ENCODE measurements at regions not wholly inside any gene's neighbourhood (a gene's known extent, or its start where the extent isn't known, plus 50 kb on each side); places are given as distances from the start of the nearest gene placed in this dataset.

DNA sequence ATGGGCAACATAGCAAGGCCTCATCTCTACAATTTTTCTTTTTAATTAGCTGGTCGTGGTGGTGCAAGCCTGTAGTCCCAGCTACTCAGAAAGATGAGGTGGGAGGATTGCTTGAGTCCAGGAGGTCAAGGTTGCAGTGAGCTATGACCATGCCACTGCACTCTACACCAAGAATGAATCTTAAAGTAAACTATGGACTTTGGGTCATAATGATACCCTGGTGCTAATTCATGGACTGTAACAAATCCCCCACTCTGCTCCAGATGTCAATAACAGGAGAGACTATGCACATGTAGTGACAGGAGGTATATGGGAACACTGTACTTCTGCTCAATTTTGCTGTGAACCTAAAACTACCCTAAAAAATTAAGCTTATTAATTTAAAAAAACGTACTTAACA is 155.4 kb downstream of the CEMIP2 start:
- Histone ChIP-seq H3K4me1 (peaks cover 3% of the 10 kb centered on the region), H3K27ac (no peak overlapping the region), H3K4me3 (no peak overlapping the region), H3K36me3 (no peaks in the 10 kb centered on the region), H3K9me3 (no peaks in the 10 kb centered on the region), H3K27me3 (no peaks in the 10 kb centered on the region)
- WGBS: 74% methylated on average over 2 of the region's 2 CpGs
- TF ChIP-seq POLR2AphosphoS5 (IDR thresholded peaks at IDR 0.05): no peak
- DNase-seq (ENCODE audit: low spot score in 2 of 2): no peak

DNA sequence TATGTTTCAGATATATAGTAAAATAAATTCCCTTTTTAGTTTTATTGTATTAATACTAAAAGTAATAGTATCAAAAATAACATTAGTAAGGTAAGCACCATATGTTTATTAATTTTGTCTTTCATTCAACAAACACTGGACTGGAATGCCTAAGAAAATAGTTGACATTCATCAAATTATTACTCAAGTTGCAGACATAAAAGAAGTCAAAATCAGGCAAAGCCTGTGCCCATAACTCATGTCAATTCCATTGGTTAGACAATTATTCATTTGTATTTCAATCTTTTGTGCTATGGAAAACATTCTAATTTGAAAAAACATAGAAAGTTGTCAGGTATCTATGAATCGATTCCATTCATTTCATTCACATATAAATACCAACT is 158.9 kb downstream of the CEMIP2 start:
- Histone ChIP-seq H3K36me3 (no peaks in the 10 kb centered on the region), H3K4me1 (peaks cover 9% of the 10 kb centered on the region), H3K4me3 (no peak overlapping the region), H3K27me3 (no peaks in the 10 kb centered on the region), H3K9me3 (no peaks in the 10 kb centered on the region), H3K27ac (no peak overlapping the region)
- 66% methylated on average over 1 of the region's 1 CpG for WGBS
- DNase-seq (ENCODE audit: low spot score in 2 of 2): no peak
- TF ChIP-seq POLR2A (IDR thresholded peaks at IDR 0.05) (no peak), CTCF (IDR thresholded peaks at IDR 0.05) (no peak), POLR2AphosphoS5 (IDR thresholded peaks at IDR 0.05) (no peak), EP300 (IDR thresholded peaks at IDR 0.05) (no peak)

DNA sequence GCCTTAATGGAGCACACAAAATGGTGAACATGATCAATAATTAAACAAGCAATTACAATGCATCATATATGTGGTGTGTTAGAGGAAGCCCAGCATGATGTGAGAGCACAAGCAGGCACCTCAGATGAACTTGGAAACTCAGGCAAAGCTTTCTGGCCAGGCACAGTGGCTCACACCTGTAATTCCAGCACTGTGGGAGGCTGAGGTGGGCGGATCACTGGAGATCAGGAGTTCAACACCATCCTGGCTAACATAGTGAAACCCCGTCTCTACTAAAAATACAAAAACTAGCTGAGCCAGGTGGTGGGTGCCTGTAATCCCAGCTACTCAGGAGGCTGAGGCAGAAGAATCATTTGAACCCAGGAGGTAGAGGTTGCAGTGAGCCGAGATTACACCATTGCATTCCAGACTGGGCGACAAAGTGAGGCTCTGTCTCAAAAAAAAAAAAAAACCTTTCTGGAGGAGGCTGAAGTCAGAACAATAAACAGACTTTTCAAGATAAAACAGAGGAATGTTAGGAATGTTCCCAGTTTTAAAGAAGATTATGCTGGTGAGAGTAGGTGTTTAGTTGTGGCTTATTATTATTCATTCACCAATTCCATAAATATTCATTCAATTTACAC is 159.4 kb downstream of the CEMIP2 start:
- Histone ChIP-seq H3K27me3 (no peaks in the 10 kb centered on the region), H3K4me3 (no peak overlapping the region), H3K27ac (no peak overlapping the region), H3K36me3 (no peaks in the 10 kb centered on the region), H3K4me1 (peaks cover 9% of the 10 kb centered on the region), H3K9me3 (no peaks in the 10 kb centered on the region)
- no peak for DNase-seq (ENCODE audit: low spot score in 2 of 2)
- WGBS: 71% methylated on average over 4 of the region's 4 CpGs
- TF ChIP-seq CTCF (IDR thresholded peaks at IDR 0.05): no peak
- TF ChIP-seq POLR2AphosphoS5 (IDR thresholded peaks at IDR 0.05): no peak
- no peak for TF ChIP-seq EP300 (IDR thresholded peaks at IDR 0.05)
- no peak for TF ChIP-seq POLR2A (IDR thresholded peaks at IDR 0.05)

GRCh38 chr9:71608021-71608420 is 160.3 kb downstream of the CEMIP2 start:
- no peak for DNase-seq (ENCODE audit: low spot score in 2 of 2)
- Histone ChIP-seq H3K9me3 (no peaks in the 10 kb centered on the region), H3K36me3 (no peaks in the 10 kb centered on the region), H3K4me1 (peaks cover 9% of the 10 kb centered on the region), H3K4me3 (no peak overlapping the region), H3K27ac (no peak overlapping the region), H3K27me3 (no peaks in the 10 kb centered on the region)
- WGBS: 81% methylated on average over 4 of the region's 4 CpGs
- TF ChIP-seq POLR2A (IDR thresholded peaks at IDR 0.05) (no peak), POLR2AphosphoS5 (IDR thresholded peaks at IDR 0.05) (no peak), CTCF (IDR thresholded peaks at IDR 0.05) (no peak), EP300 (IDR thresholded peaks at IDR 0.05) (no peak)

DNA sequence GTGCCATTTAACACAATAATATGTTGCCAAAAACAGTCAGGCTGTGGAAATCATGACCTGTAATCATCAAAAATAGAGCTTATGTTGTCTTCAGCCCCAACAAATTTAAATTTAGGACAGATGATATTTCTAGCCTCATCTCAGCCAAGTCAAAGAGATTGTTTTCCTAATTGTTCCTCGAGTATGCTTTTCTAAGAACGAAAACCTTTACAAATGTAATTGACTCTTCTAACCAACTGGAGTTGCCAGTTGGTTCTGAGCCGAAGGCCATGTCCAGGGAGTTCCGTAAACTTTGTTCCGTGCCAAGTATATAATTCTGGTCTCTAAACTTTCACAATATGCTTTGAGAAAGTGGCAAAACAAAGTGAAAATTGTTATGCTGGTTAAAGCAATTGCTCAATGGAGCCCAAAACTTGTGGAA is 160.8 kb downstream of the CEMIP2 start:
- TF ChIP-seq POLR2AphosphoS5 (IDR thresholded peaks at IDR 0.05): no peak
- no peak for TF ChIP-seq POLR2A (IDR thresholded peaks at IDR 0.05)
- no peak for TF ChIP-seq EP300 (IDR thresholded peaks at IDR 0.05)
- no peak for TF ChIP-seq CTCF (IDR thresholded peaks at IDR 0.05)
- H3K4me3 ChIP-seq: no peak overlapping the region
- H3K4me1 ChIP-seq: peaks cover 9% of the 10 kb centered on the region
- no peak overlapping the region for H3K27ac ChIP-seq
- H3K27me3 ChIP-seq: no peaks in the 10 kb centered on the region
- DNase-seq (ENCODE audit: low spot score in 2 of 2): no peak
- H3K9me3 ChIP-seq: no peaks in the 10 kb centered on the region
- 57% methylated on average over 5 of the region's 5 CpGs for WGBS
- H3K36me3 ChIP-seq: no peaks in the 10 kb centered on the region

Data from suprapubic skin (tissue), 4 donors.